Iris pigment epithelial cell (primary cell): ENCODE measurements at regions not wholly inside any gene's neighbourhood (a gene's known extent, or its start where the extent isn't known, plus 50 kb on each side); places are given as distances from the start of the nearest gene placed in this dataset.

Experiments
- DNase-seq: peaks from one replicate; pipeline ENCODE4 v3.0.0-alpha.2; 2011; ENCODE audit warnings: low read depth

DNA sequence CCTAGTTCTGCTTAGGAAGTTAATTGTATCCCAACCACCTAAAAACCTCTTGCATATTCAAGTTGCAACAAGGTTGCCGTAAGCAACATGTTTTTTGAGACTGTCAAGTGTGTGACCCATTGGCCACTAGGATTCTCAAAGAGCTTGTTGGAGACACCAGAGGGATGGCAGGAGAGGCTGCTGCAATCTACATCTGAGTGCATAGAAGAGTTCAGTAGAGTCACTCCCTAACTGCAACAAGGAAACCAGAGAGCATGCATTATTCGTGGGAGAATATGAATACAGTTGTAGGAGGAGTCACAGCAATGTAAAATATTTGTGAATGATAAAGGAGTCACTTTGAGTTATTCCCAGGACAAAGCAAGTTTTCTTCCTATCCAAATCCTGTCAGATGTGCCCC lies 538.6 kb downstream of the TNS3 start:
- no peak for DNase-seq

- no peak for DNase-seq
Measured at GRCh38 chr7:47042669-47043068, 539.2 kb downstream of the TNS3 start.

DNA sequence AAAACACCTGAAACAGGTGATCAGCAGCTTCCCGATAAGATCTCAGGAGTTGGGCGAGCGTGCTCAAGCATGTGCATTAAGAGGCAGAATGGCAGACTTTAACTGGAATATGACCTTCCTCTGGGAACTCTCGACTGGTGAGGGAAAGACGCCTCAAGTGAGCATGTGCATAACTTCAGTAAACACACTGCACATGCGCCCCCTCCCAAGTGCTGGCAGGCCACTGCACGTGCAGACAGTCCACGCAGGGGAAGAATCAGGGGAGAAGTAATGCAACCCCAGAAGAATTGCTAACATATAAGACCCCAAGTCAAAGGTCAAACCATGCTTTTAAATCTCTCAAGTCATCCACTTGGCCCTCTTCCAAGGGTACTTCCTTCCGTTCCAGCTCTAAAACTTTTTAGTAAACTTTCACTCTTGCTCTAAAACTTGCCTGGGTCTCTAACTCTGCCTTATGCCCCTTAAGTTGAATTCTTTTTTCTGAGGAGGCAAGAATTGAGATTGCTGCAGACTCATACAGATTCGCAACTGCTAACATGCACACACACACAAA lies 541.0 kb downstream of the TNS3 start:
- DNase-seq, result peak; percentile 22

- peak; percentile 59 for DNase-seq
Measured at GRCh38 chr7:47039904-47040303, 542.0 kb downstream of the TNS3 start.

- no peak for DNase-seq
Measured at GRCh38 chr7:47039089-47039648, 542.7 kb downstream of the TNS3 start.

- no peak for DNase-seq
Measured at GRCh38 chr7:47038621-47039020, 543.3 kb downstream of the TNS3 start.

- no peak for DNase-seq
Measured at GRCh38 chr7:47037607-47038006, 544.3 kb downstream of the TNS3 start.

DNA sequence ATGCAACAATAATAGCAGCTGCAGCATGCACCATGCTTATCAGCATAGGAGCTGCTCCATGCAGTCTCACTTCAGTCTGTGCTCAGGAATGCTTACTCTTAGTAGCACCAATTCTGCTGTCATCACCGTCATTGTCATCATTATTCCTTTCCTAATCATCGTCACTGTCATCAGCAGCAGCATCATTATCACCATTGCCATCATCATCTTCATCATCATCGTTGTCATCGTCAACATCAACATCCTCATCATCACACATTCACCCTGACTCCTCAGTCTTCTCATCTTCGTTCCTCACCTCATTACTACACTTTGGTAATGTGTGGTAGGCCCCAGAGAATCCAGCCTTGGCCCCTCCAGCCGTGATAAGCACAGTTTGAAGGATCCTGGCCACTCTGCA lies 545.0 kb downstream of the TNS3 start:
- no peak for DNase-seq

GRCh38 chr7:47035522-47035921 lies 546.4 kb downstream of the TNS3 start:
- DNase-seq, result no peak

- no peak for DNase-seq
Measured at GRCh38 chr7:47034180-47034579, 547.7 kb downstream of the TNS3 start.

- no peak for DNase-seq
Measured at GRCh38 chr7:47032536-47032908, 549.4 kb downstream of the TNS3 start.

DNA sequence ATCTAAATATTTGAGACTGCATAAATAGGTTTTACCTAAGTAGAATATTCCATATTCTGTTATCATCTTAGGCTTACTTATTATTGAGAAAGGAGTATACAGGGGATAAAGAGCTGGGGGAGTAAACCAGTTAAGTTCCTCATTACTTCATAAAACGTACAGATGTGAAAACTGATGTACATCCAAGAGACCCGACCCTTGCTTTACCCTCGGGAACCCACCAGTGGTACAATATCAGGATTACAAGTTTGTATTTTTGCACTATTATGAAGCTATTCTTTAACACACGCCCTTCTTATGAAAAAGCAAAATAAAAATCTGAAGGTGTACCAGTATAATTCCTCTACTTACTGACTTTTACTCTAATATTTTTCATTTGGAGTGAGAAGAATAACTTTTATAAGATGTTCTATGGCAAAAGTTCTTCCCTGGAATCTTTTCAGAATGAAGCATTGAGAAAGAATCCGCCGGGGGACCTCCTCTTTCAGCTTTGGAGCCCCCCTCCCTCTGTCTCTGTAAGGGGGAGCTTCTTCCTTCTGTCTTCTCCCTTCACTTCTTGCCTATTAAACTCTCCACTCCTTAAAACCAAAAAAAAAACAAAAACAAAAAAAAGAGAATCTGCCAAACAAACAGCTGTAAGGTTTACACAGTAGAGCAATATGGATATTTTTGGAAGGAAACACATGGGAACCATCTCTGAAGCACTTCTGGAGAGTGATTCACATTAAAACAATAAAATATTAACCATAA lies 550.0 kb downstream of the TNS3 start:
- DNase-seq, result no peak

DNA sequence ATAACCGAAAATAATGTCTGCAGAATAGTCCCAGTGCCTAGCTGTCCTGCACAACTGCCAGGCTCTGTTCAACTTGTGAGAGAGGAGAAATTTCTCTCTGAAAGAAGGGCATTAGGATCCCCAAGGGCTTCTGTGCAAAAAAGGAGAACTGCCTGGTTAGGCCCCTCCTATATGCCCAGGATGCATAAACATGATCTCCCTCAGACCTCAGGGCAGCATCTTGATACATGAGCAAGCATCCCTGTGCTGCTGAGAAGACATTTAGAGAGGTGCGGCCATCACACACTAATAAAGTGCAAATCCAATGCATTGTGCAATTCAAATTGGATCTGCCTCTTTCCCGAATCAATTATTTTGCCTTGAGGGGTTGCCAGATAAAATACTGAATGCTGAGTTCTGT lies 553.6 kb downstream of the TNS3 start:
- no peak for DNase-seq

GRCh38 chr7:47027695-47028240 lies 554.1 kb downstream of the TNS3 start:
- DNase-seq, result no peak

- DNase-seq, result no peak
Measured at GRCh38 chr7:47026780-47027361, 555.0 kb downstream of the TNS3 start.

DNA sequence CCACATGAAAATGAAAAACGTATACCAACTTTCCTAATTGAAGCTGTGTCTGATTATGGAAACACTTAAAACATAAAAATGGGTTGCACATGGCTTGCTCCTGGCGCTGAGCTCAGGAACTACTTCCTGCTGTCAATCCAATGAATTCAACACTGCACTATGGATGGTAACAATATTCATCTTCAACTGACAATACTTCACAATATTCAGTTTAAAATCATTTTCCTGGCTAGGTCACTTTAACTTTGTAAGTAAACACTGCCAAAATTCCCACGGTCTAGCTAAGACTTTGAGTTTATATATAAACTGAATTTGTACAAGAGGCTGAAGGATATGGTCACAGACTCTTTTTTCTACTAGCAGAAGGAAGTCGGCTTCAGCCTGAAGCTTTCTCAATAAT lies 556.9 kb downstream of the TNS3 start:
- DNase-seq, result no peak

- no peak for DNase-seq
Measured at GRCh38 chr7:47008461-47008860, 573.5 kb downstream of the TNS3 start.

DNA sequence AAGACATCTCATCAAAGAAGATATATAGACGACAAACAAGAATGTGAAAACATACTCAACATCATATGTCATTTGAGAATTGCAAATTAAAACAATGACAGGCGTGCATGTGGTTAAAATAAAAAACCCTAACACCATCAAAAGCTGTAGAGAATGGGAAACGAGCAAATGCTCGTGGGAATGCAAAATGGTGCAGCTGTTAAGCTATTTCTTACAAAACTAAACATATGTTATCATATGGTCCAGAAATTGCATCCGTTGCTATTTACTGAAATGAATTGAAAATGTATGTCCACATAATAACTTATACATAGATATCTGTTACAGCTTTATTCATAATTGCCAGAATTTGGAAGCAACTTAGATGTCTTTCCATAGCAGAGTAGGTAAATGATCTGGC lies 574.4 kb downstream of the TNS3 start:
- DNase-seq, result no peak

DNA sequence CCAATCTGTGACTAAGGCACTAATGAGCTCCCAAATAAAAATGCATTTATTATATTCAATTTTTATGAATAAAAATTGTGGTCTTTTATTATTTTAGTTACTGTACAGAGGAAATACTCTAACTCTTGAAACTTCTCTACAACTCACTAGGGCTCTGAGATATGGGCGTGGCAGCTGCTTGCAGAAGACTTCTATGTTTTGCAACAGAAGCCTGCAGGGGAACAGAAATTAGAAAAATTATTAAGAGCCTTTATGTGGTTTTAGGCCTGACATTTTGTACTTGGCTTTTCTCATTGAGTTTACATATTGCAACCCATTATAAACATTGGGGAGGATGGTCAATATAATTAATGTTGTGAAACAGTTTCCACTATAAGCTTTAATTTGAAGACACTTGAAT lies 581.4 kb downstream of the TNS3 start:
- peak; percentile 56 for DNase-seq

DNA sequence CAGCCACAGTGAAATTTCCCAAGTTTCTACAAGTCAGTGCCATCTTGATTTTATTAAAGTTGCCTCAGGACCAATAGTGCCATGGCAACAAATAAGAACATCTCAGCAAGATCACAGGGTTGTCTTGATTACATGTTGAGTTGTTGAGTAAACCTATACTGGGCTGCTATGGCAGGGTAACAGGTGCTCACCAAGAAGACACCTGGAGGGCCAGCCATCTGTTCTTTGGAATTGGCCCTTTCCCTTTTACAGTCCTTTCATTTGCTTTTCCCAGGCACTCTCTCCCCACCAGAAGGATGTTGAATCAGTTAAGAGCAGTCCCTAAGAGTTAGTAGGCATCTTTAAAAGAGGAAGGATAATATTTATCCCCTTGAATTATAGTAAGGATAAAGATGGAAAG lies 582.0 kb downstream of the TNS3 start:
- DNase-seq, result no peak

DNA sequence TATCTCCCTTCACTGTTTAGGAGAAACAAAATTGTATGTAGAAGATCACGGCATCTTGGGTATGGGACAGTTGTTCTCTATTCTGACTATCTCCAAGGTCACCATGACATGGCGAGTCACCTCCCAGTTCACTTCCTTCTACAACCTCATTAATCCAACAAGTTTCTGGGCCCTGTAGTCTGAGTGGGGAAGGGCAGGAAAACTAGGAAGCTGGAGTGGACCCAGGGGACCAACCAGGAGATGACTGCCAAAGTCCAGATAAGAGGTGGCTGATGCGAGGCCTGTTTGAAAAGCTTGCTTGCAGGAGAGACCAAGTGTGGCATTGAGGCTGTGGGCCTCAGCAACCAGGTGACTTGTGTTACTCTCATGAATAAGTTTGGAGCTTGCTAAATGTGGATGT lies 584.9 kb downstream of the TNS3 start:
- no peak for DNase-seq

DNA sequence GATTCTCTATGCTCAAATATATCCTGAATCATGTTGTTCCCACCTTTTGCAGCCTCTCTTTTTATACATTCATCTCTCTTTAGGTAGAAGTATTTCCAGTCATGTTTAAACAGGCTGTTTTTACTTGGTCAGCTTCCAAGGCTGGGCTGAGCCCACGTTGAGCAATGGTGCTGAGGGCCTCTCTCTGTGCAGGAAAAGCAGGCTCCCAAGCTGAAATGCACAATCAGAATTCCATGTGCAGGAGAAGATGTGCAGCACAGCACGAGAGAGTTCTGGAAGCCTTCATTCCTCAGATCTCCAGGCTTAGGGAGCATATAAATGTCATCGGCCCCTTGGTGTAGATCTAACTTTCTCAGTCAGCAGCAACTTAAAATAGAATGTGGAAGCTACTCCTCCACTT lies 588.5 kb downstream of the TNS3 start:
- DNase-seq, result peak; percentile 47

DNA sequence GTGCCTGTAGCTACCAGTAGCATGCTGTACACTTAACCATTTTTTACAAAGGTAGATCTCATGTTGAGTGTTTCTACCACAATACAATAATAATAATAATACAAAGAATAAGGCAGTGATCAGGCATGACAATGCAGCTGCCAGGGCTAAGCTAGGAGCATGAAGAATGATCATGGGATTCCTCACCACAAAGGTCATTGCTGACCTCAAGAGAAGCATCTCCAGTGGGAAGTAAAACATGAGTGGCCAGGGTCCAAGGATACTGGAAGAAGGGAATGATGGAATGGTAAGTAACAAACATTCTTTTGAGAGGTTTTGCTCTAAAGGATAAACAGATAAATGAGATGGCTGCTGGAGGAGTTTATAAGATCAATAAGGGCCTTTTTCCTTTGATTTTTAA lies 591.1 kb downstream of the TNS3 start:
- DNase-seq, result peak; percentile 7
